Stimulated activated memory B cell treated with anti-CD40 and anti-IgM and Interleukin-4, amounts not matched to agents 10 μg/mL and 1 μg/mL and 100 μg/mL, for 72 hours (primary cell): ENCODE measurements at regions not wholly inside any gene's neighbourhood (a gene's known extent, or its start where the extent isn't known, plus 50 kb on each side); places are given as distances from the start of the nearest gene placed in this dataset.
"Not testable (repeated sequence)": the region's sequence is repeated elsewhere in the genome, so short reads cannot be mapped to it uniquely, and the experiment has no call there.

Source experiments
- ATAC-seq: fragments of 150-1000 bp; cut with Tn5 transposase; 2 replicates; pipeline ENCODE4 v1.10.0; 2021
- H3K27ac Mint-ChIP-seq: one replicate; pipeline ENCODE4 v1.8.0; 2022; ENCODE audit warnings: mild to moderate bottlenecking, mixed read lengths
- H3K27me3 Mint-ChIP-seq: one replicate; pipeline ENCODE4 v1.8.0; 2022; ENCODE audit warnings: mixed read lengths
- H3K36me3 Mint-ChIP-seq: one replicate; pipeline ENCODE4 v1.8.0; 2022; ENCODE audit warnings: mixed read lengths
- H3K4me1 Mint-ChIP-seq: one replicate; pipeline ENCODE4 v1.8.0; 2022; ENCODE audit warnings: mixed read lengths
- H3K4me3 Mint-ChIP-seq: one replicate; pipeline ENCODE4 v1.8.0; 2022; ENCODE audit warnings: mild to moderate bottlenecking, moderate library complexity, mixed read lengths
- H3K9me3 Mint-ChIP-seq: one replicate; pipeline ENCODE4 v1.8.0; 2022; ENCODE audit warnings: mixed read lengths

GRCh38 chr11:98657711-98658110 is 363.0 kb upstream of the CNTN5 start:
- Mint-ChIP-seq H3K27me3 (no peaks in the 10 kb centered on the region), H3K4me3 (no peak overlapping the region), H3K27ac (no peak overlapping the region), H3K9me3 (peaks cover 9% of the 10 kb centered on the region), H3K4me1 (no peaks in the 10 kb centered on the region), H3K36me3 (no peaks in the 10 kb centered on the region)
- ATAC-seq, result no peak

GRCh38 chr11:98659431-98659830 is 361.3 kb upstream of the CNTN5 start:
- Mint-ChIP-seq H3K4me3 (no peak overlapping the region), H3K4me1 (no peaks in the 10 kb centered on the region), H3K36me3 (no peaks in the 10 kb centered on the region), H3K27me3 (no peaks in the 10 kb centered on the region), H3K9me3 (peaks cover 9% of the 10 kb centered on the region), H3K27ac (no peak overlapping the region)
- ATAC-seq, result no peak

- Mint-ChIP-seq H3K4me3 (no peak overlapping the region), H3K27ac (no peak overlapping the region), H3K27me3 (no peaks in the 10 kb centered on the region), H3K9me3 (peaks cover 8% of the 10 kb centered on the region), H3K4me1 (no peaks in the 10 kb centered on the region), H3K36me3 (no peaks in the 10 kb centered on the region)
- ATAC-seq, result no peak
Observed at GRCh38 chr11:98674390-98674789, 346.4 kb upstream of the CNTN5 start.

GRCh38 chr11:98679673-98680072 is 341.1 kb upstream of the CNTN5 start:
- Mint-ChIP-seq H3K27me3 (no peaks in the 10 kb centered on the region), H3K36me3 (no peaks in the 10 kb centered on the region), H3K4me1 (no peaks in the 10 kb centered on the region), H3K4me3 (no peak overlapping the region), H3K9me3 (peaks cover 6% of the 10 kb centered on the region), H3K27ac (no peak overlapping the region)
- ATAC-seq, result no peak

GRCh38 chr11:98701541-98701940 is 319.2 kb upstream of the CNTN5 start:
- no peak for ATAC-seq
- Mint-ChIP-seq H3K27ac (no peak overlapping the region), H3K4me3 (no peak overlapping the region), H3K36me3 (no peaks in the 10 kb centered on the region), H3K4me1 (no peaks in the 10 kb centered on the region), H3K27me3 (no peaks in the 10 kb centered on the region), H3K9me3 (peaks cover 3% of the 10 kb centered on the region)

GRCh38 chr11:98703779-98704556 is 316.8 kb upstream of the CNTN5 start:
- ATAC-seq, result no peak
- H3K4me1 Mint-ChIP-seq, result no peaks in the 10 kb centered on the region
- H3K4me3 Mint-ChIP-seq, result no peak overlapping the region
- no peaks in the 10 kb centered on the region for H3K36me3 Mint-ChIP-seq
- H3K27ac Mint-ChIP-seq, result no peak overlapping the region
- peaks cover 3% of the 10 kb centered on the region for H3K9me3 Mint-ChIP-seq
- H3K27me3 Mint-ChIP-seq, result no peaks in the 10 kb centered on the region

GRCh38 chr11:98710026-98710425 is 310.7 kb upstream of the CNTN5 start:
- no peaks in the 10 kb centered on the region for H3K36me3 Mint-ChIP-seq
- H3K9me3 Mint-ChIP-seq, result peaks cover 11% of the 10 kb centered on the region
- no peak for ATAC-seq
- H3K4me3 Mint-ChIP-seq, result no peak overlapping the region
- no peaks in the 10 kb centered on the region for H3K4me1 Mint-ChIP-seq
- no peaks in the 10 kb centered on the region for H3K27me3 Mint-ChIP-seq
- no peak overlapping the region for H3K27ac Mint-ChIP-seq

GRCh38 chr11:98710986-98711385 is 309.8 kb upstream of the CNTN5 start:
- Mint-ChIP-seq H3K27me3 (no peaks in the 10 kb centered on the region), H3K9me3 (peaks cover 11% of the 10 kb centered on the region), H3K4me1 (no peaks in the 10 kb centered on the region), H3K36me3 (no peaks in the 10 kb centered on the region), H3K4me3 (no peak overlapping the region), H3K27ac (no peak overlapping the region)
- ATAC-seq, result no peak

GRCh38 chr11:98720951-98721350 is 299.8 kb upstream of the CNTN5 start:
- no peak overlapping the region for H3K27ac Mint-ChIP-seq
- no peaks in the 10 kb centered on the region for H3K27me3 Mint-ChIP-seq
- ATAC-seq, result no peak
- H3K4me3 Mint-ChIP-seq, result no peak overlapping the region
- H3K9me3 Mint-ChIP-seq, result peaks cover 7% of the 10 kb centered on the region
- H3K36me3 Mint-ChIP-seq, result no peaks in the 10 kb centered on the region
- H3K4me1 Mint-ChIP-seq, result no peaks in the 10 kb centered on the region

GRCh38 chr11:98725471-98725870 is 295.3 kb upstream of the CNTN5 start:
- Mint-ChIP-seq H3K4me1 (no peaks in the 10 kb centered on the region), H3K36me3 (no peaks in the 10 kb centered on the region), H3K4me3 (no peak overlapping the region), H3K9me3 (peaks cover 4% of the 10 kb centered on the region), H3K27me3 (no peaks in the 10 kb centered on the region), H3K27ac (no peak overlapping the region)
- no peak for ATAC-seq

- Mint-ChIP-seq H3K27ac (no peak overlapping the region), H3K4me3 (no peak overlapping the region), H3K36me3 (no peaks in the 10 kb centered on the region), H3K27me3 (no peaks in the 10 kb centered on the region), H3K4me1 (no peaks in the 10 kb centered on the region), H3K9me3 (peaks cover 4% of the 10 kb centered on the region)
- ATAC-seq, result no peak
Observed at GRCh38 chr11:98728421-98728820, 292.3 kb upstream of the CNTN5 start.

GRCh38 chr11:98729118-98729517 is 291.6 kb upstream of the CNTN5 start:
- no peak for ATAC-seq
- Mint-ChIP-seq H3K4me3 (no peak overlapping the region), H3K36me3 (no peaks in the 10 kb centered on the region), H3K4me1 (no peaks in the 10 kb centered on the region), H3K9me3 (peaks cover 4% of the 10 kb centered on the region), H3K27ac (no peak overlapping the region), H3K27me3 (no peaks in the 10 kb centered on the region)

GRCh38 chr11:98732947-98733346 is 287.8 kb upstream of the CNTN5 start:
- Mint-ChIP-seq H3K36me3 (no peaks in the 10 kb centered on the region), H3K4me3 (no peak overlapping the region), H3K27ac (no peak overlapping the region), H3K4me1 (no peaks in the 10 kb centered on the region), H3K27me3 (no peaks in the 10 kb centered on the region), H3K9me3 (peaks cover 4% of the 10 kb centered on the region)
- ATAC-seq, result no peak

- H3K9me3 Mint-ChIP-seq, H3K4me3 Mint-ChIP-seq, H3K36me3 Mint-ChIP-seq, H3K4me1 Mint-ChIP-seq, H3K27ac Mint-ChIP-seq, H3K27me3 Mint-ChIP-seq, ATAC-seq: not testable (repeated sequence)
Observed at GRCh38 chr11:98733378-98733777, 287.4 kb upstream of the CNTN5 start.

GRCh38 chr11:98734686-98735085 is 286.1 kb upstream of the CNTN5 start:
- no peak overlapping the region for H3K4me3 Mint-ChIP-seq
- H3K9me3 Mint-ChIP-seq, result no peaks in the 10 kb centered on the region
- no peaks in the 10 kb centered on the region for H3K36me3 Mint-ChIP-seq
- H3K4me1 Mint-ChIP-seq, result no peaks in the 10 kb centered on the region
- H3K27me3 Mint-ChIP-seq, result no peaks in the 10 kb centered on the region
- ATAC-seq, result no peak
- H3K27ac Mint-ChIP-seq, result no peak overlapping the region

GRCh38 chr11:98736833-98737232 is 283.9 kb upstream of the CNTN5 start:
- Mint-ChIP-seq H3K36me3 (no peaks in the 10 kb centered on the region), H3K4me3 (no peak overlapping the region), H3K4me1 (no peaks in the 10 kb centered on the region), H3K27ac (no peak overlapping the region), H3K27me3 (no peaks in the 10 kb centered on the region), H3K9me3 (no peaks in the 10 kb centered on the region)
- no peak for ATAC-seq
